K562 (cell line): ENCODE measurements at regions not wholly inside any gene's neighbourhood (a gene's known extent, or its start where the extent isn't known, plus 50 kb on each side); places are given as distances from the start of the nearest gene placed in this dataset.

Source experiments
- ATAC-seq: fragments of 200-7000 bp; cut with Tn5 transposase; 3 replicates; pipeline ENCODE4 v1.9.1; 2020; ENCODE audit warnings: moderate library complexity
- BruUV-seq: library from RNA; stranded (reverse); fragments of 400-500 nt; replicated peaks from 2 replicates; lab custom pipeline; 2021; lab: Mats Ljungman, UMichigan
- CTCF ChIA-PET: fragments of 300-600 bp; formaldehyde crosslinking; extraction: SDS; loops from one replicate; lab custom pipeline; 2021; ENCODE audit warnings: low intra/inter-chr PET ratio; lab: Yijun Ruan, JAX
- POLR2A ChIA-PET: fragments of 300-600, 350-650 bp; sonication (Branson Sonifier 250); formaldehyde crosslinking; extraction: SDS; loops from one replicate; lab custom pipeline; 2021; ENCODE audit warnings: antibody characterized with exemption, inconsistent platforms; lab: Yijun Ruan, JAX
- DNase-seq, 4 experiments: peaks; one replicate each; pipeline versions ENCODE4 v3.0.0 to v3.0.0-alpha.2; 2011 to 2018; ENCODE audit warnings: low spot score in 3 of 4, mixed read lengths in 3 of 4; ENCODE audit errors: extremely low read depth in 1 of 4
- FAIRE-seq: peaks from 2 replicates; lab custom pipeline; 2011; peaks lifted over from hg19 to GRCh38; lab: Jason Lieb, UNC
- H2AFZ ChIP-seq: 2 replicates; pipeline ENCODE4 v1.6.0; 2011; ENCODE audit warnings: low read depth, low read length, control low read depth, inconsistent platforms
- H3K27ac ChIP-seq: fragments of 200-600 bp; 3 replicates; pipeline ENCODE4 v1.8.0; 2011; ENCODE audit warnings: low read depth, mild to moderate bottlenecking, control low read depth, inconsistent platforms, low read length, moderate library complexity, mixed read lengths; ENCODE audit errors: extremely low read depth
- H3K27me3 ChIP-seq, 2 experiments: fragments of 300-600 bp in 1 of 2; 2 replicates in 1 of 2; 3 replicates in 1 of 2; pipeline versions ENCODE4 v1.6.0 to v1.8.0; 2011; ENCODE audit warnings: inconsistent platforms in 2 of 2, low read length in 2 of 2, mild to moderate bottlenecking in 1 of 2, mixed read lengths in 1 of 2, moderate library complexity in 1 of 2; ENCODE audit not compliant: control insufficient read depth in 2 of 2, insufficient read depth in 2 of 2
- H3K36me3 ChIP-seq: fragments of 300-600 bp; 3 replicates; pipeline ENCODE4 v1.8.0; 2011; ENCODE audit warnings: mild to moderate bottlenecking, low read length, inconsistent platforms; ENCODE audit not compliant: control insufficient read depth, insufficient read depth
- H3K4me1 ChIP-seq, 2 experiments: fragments of 200-600 bp in 1 of 2; replicated peaks in 1 of 2; 2 replicates in 1 of 2; 3 replicates in 1 of 2; pipeline versions ENCODE4 v1.5.1 to v1.8.0; 2011; ENCODE audit warnings: inconsistent platforms in 2 of 2, low read length in 2 of 2, mild to moderate bottlenecking in 1 of 2, mixed read lengths in 1 of 2, moderate library complexity in 1 of 2; ENCODE audit not compliant: control insufficient read depth in 2 of 2, insufficient read depth in 2 of 2
- H3K4me2 ChIP-seq: 2 replicates; pipeline ENCODE4 v1.6.1; 2011; ENCODE audit warnings: low read length, control low read depth, inconsistent platforms, mixed read lengths; ENCODE audit not compliant: insufficient read depth
- H3K4me3 ChIP-seq: fragments of 200-600 bp; sonication (generic), shearing (Covaris generic); 2 replicates; pipeline ENCODE4 v1.5.1; 2016; ENCODE audit warnings: control low read depth, inconsistent platforms
- H3K79me2 ChIP-seq: fragments of 200-600 bp; 3 replicates; pipeline ENCODE4 v1.8.0; 2011; ENCODE audit warnings: low read length, inconsistent platforms; ENCODE audit not compliant: control insufficient read depth, insufficient read depth
- H3K9ac ChIP-seq, 2 experiments: 2 replicates each; pipeline versions ENCODE4 v1.6.0 to v1.6.1; 2011; ENCODE audit warnings: low read depth in 2 of 2, low read length in 2 of 2, control low read depth in 1 of 2, inconsistent platforms in 1 of 2, mild to moderate bottlenecking in 1 of 2, mixed read lengths in 1 of 2; ENCODE audit not compliant: insufficient read depth in 1 of 2
- H3K9me1 ChIP-seq: one replicate; pipeline ENCODE4 v1.6.0; 2011; ENCODE audit warnings: inconsistent platforms, mild to moderate bottlenecking, low read length, moderate library complexity; ENCODE audit not compliant: control insufficient read depth, insufficient read depth
- H3K9me3 ChIP-seq: replicated peaks from 2 replicates; pipeline ENCODE4 v1.5.1; 2011; ENCODE audit warnings: low read depth, low read length, inconsistent platforms; ENCODE audit not compliant: control insufficient read depth, insufficient read depth
- H4K20me1 ChIP-seq: replicated peaks from 2 replicates; pipeline ENCODE4 v1.6.1; 2011; ENCODE audit warnings: low read length, inconsistent platforms, mixed read lengths; ENCODE audit not compliant: control insufficient read depth, insufficient read depth
- COPS2 ChIP-seq: fragments of 450-650 bp; conservative IDR thresholded peaks from 2 replicates; pipeline ENCODE4 v1.6.1; 2016; ENCODE audit warnings: mild to moderate bottlenecking, moderate library complexity
- CTCFL ChIP-seq: IDR thresholded peaks from 2 replicates; pipeline ENCODE4 v1.6.1; 2011; ENCODE audit warnings: borderline replicate concordance, low read depth, mild to moderate bottlenecking, moderate library complexity, low read length; ENCODE audit not compliant: insufficient read depth, poor library complexity, severe bottlenecking
- ESRRB ChIP-seq: fragments of 250-450 bp; sonication (Bioruptor Pico); IDR thresholded peaks from 2 replicates; pipeline ENCODE4 v1.5.0; 2020; ENCODE audit warnings: mild to moderate bottlenecking, moderate library complexity, borderline replicate concordance
- HCFC1 ChIP-seq: IDR thresholded peaks from 2 replicates; pipeline ENCODE4 v1.6.1; 2012; ENCODE audit warnings: low read depth, low read length, improper control_type of control experiment
- KLF13 ChIP-seq: fragments of 450-650 bp; IDR thresholded peaks from 2 replicates; pipeline ENCODE4 v1.6.1; 2016; ENCODE audit warnings: missing genetic modification characterization, low read depth, mild to moderate bottlenecking, missing compliant biosample characterization, moderate library complexity, borderline replicate concordance
- MITF ChIP-seq: IDR thresholded peaks from 2 replicates; pipeline ENCODE4 v1.6.1; 2014; ENCODE audit warnings: antibody characterized with exemption
- ZNF212 ChIP-seq: fragments of 450-650 bp; formaldehyde crosslinking; IDR thresholded peaks from 2 replicates; pipeline ENCODE4 v1.4.0; 2020; ENCODE audit warnings: mild to moderate bottlenecking
- ZNF586 ChIP-seq: fragments of 450-650 bp; formaldehyde crosslinking; conservative IDR thresholded peaks from 2 replicates; pipeline ENCODE4 v1.4.0; 2020; ENCODE audit warnings: mild to moderate bottlenecking, moderate library complexity
- ZNF785 ChIP-seq: fragments of 250-450 bp; sonication (Bioruptor Pico); IDR thresholded peaks from 2 replicates; pipeline ENCODE4 v1.4.0; 2020; ENCODE audit warnings: mild to moderate bottlenecking
- in situ Hi-C: fragments of 300-500 bp; cut with MboI; formaldehyde crosslinking; loops from 4 replicates; pipeline ENCODE4 v1.15.0; 2018; ENCODE audit warnings: inconsistent platforms, mixed read lengths
- intact Hi-C: fragments of 100-400 bp; cut with micrococcal nuclease; formaldehyde crosslinking; loops from 2 replicates; pipeline ENCODE4 v1.14.2; 2022

GRCh38 chr12:25852792-25853191, 105.7 kb upstream of the RASSF8 start:
- in situ Hi-C loops (no loop called here), intact Hi-C loops (no loop called here)
- Histone ChIP-seq H3K9me3 (no peaks in the 10 kb centered on the region), H4K20me1 (no peaks in the 10 kb centered on the region), H3K36me3 (no peaks in the 10 kb centered on the region), H3K9ac (no peak overlapping the region), H3K27me3 (no peaks in the 10 kb centered on the region), H3K4me1 (no peaks in the 10 kb centered on the region), H3K4me3 (no peak overlapping the region), H2AFZ (no peak overlapping the region), H3K27ac (no peak overlapping the region), H3K79me2 (no peaks in the 10 kb centered on the region), H3K9me1 (no peaks in the 10 kb centered on the region), H3K4me2 (no peak overlapping the region)
- BruUV-seq: no TSS peak
- FAIRE-seq (no peak), DNase-seq (no peak), ATAC-seq (no peak)
- TF ChIP-seq CTCFL (no peak), KLF13 (tag) (no peak), ZNF785 (CRISPR knock-in tag) (no peak), ZNF212 (CRISPR knock-in tag) (no peak), ESRRB (no peak), HCFC1 (no peak), COPS2 (no peak), MITF (no peak), ZNF586 (CRISPR knock-in tag) (no peak)
- ChIA-PET CTCF (no interaction called here), POLR2A (interaction anchor here (1.6 kb wide), 1 partner anchor 11 kb away, joined by 5 read pairs; no protein-coding TSS in a partner anchor)
